HUES64 (cell line): ENCODE measurements at regions not wholly inside any gene's neighbourhood (a gene's known extent, or its start where the extent isn't known, plus 50 kb on each side); places are given as distances from the start of the nearest gene placed in this dataset.
A peak's percentile ranks its signal among the peaks of the same experiment; 100 is the strongest.

Source experiments
- H3K27ac ChIP-seq: 2 replicates; pipeline ENCODE4 v1.7.0; 2013; ENCODE audit warnings: low read depth, low read length, inconsistent platforms
- H3K27me3 ChIP-seq: 2 replicates; pipeline ENCODE4 v1.6.1; 2013; ENCODE audit warnings: mild to moderate bottlenecking, low read length; ENCODE audit not compliant: insufficient read depth
- H3K36me3 ChIP-seq: 2 replicates; pipeline ENCODE4 v1.6.1; 2013; ENCODE audit warnings: mild to moderate bottlenecking, low read length; ENCODE audit not compliant: insufficient read depth
- H3K4me1 ChIP-seq: 2 replicates; pipeline ENCODE4 v1.6.1; 2013; ENCODE audit warnings: mild to moderate bottlenecking, low read length, moderate library complexity; ENCODE audit not compliant: insufficient read depth
- H3K4me3 ChIP-seq: 2 replicates; pipeline ENCODE4 v1.5.1; 2013; ENCODE audit warnings: mild to moderate bottlenecking, low read length, moderate library complexity
- H3K9ac ChIP-seq: 2 replicates; pipeline ENCODE4 v1.6.1; 2013; ENCODE audit warnings: mild to moderate bottlenecking, low read depth, low read length
- H3K9me3 ChIP-seq: 2 replicates; pipeline ENCODE4 v1.6.1; 2013; ENCODE audit warnings: low read depth, low read length; ENCODE audit not compliant: insufficient read depth
- WGBS: fragments of 150-250, 120-280 bp; methylation state at CpG from one replicate; pipeline ENCODE4 v1.1.7; 2013; ENCODE audit warnings: missing lambda C conversion rate; 5-methylcytosine and 5-hydroxymethylcytosine counted together

- Histone ChIP-seq H3K27ac (no peak overlapping the region), H3K9ac (no peak overlapping the region), H3K36me3 (no peaks in the 10 kb centered on the region), H3K4me3 (no peak overlapping the region), H3K9me3 (no peaks in the 10 kb centered on the region), H3K4me1 (peaks cover 10% of the 10 kb centered on the region; the same call in 1 of the 2 replicates), H3K27me3 (no peaks in the 10 kb centered on the region)
- 73% methylated on average over 1 of the region's 1 CpG for WGBS
Measured at GRCh38 chr20:11234608-11235007, 560.8 kb upstream of the JAG1 start.

GRCh38 chr20:11235058-11235457, 561.3 kb upstream of the JAG1 start:
- no peak overlapping the region for H3K9ac ChIP-seq
- H3K36me3 ChIP-seq, result no peaks in the 10 kb centered on the region
- no peaks in the 10 kb centered on the region for H3K27me3 ChIP-seq
- H3K4me1 ChIP-seq, result peaks cover 10% of the 10 kb centered on the region; the same call in 1 of the 2 replicates
- no peaks in the 10 kb centered on the region for H3K9me3 ChIP-seq
- H3K27ac ChIP-seq, result no peak overlapping the region
- WGBS, result 63% methylated on average over 3 of the region's 3 CpGs
- H3K4me3 ChIP-seq, result no peak overlapping the region

GRCh38 chr20:11242320-11242719, 568.5 kb upstream of the JAG1 start:
- Histone ChIP-seq H3K27ac (no peak overlapping the region), H3K36me3 (no peaks in the 10 kb centered on the region), H3K9ac (no peak overlapping the region), H3K9me3 (no peaks in the 10 kb centered on the region), H3K4me1 (no peaks in the 10 kb centered on the region), H3K4me3 (no peak overlapping the region), H3K27me3 (peaks cover 18% of the 10 kb centered on the region; the same call in 1 of the 2 replicates)
- 94% methylated on average over 2 of the region's 2 CpGs for WGBS

- no peaks in the 10 kb centered on the region for H3K9me3 ChIP-seq
Measured at GRCh38 chr20:11245431-11245830, 571.6 kb upstream of the JAG1 start.

GRCh38 chr20:11246251-11246775, 572.5 kb upstream of the JAG1 start:
- H3K36me3 ChIP-seq, result no peaks in the 10 kb centered on the region
- H3K9ac ChIP-seq, result no peak overlapping the region
- H3K27ac ChIP-seq, result no peak overlapping the region
- H3K4me1 ChIP-seq, result peaks cover 26% of the 10 kb centered on the region
- no peak overlapping the region for H3K4me3 ChIP-seq
- H3K27me3 ChIP-seq, result peaks cover 44% of the 10 kb centered on the region; the same call in 1 of the 2 replicates
- WGBS, result 95% methylated on average over 5 of the region's 5 CpGs
- H3K9me3 ChIP-seq, result no peaks in the 10 kb centered on the region

More at GRCh38 chr20:11245431-11245830, 571.6 kb upstream of the JAG1 start:
- H3K27me3 ChIP-seq, result peaks cover 35% of the 10 kb centered on the region; the same call in 1 of the 2 replicates
- H3K4me3 ChIP-seq, result no peak overlapping the region
- no peaks in the 10 kb centered on the region for H3K36me3 ChIP-seq
- H3K9ac ChIP-seq, result no peak overlapping the region
- H3K27ac ChIP-seq, result no peak overlapping the region
- peaks cover 26% of the 10 kb centered on the region for H3K4me1 ChIP-seq

GRCh38 chr20:11247046-11248010, 573.5 kb upstream of the JAG1 start:
- H3K4me3 ChIP-seq, result no peak overlapping the region
- H3K36me3 ChIP-seq, result no peaks in the 10 kb centered on the region
- 90% methylated on average over 11 of the region's 11 CpGs for WGBS
- no peaks in the 10 kb centered on the region for H3K9me3 ChIP-seq
- peaks cover 26% of the 10 kb centered on the region for H3K4me1 ChIP-seq
- H3K27me3 ChIP-seq, result peaks cover 54% of the 10 kb centered on the region; the same call in 1 of the 2 replicates
- H3K27ac ChIP-seq, result no peak overlapping the region
- H3K9ac ChIP-seq, result no peak overlapping the region

- 86% methylated on average over 3 of the region's 3 CpGs for WGBS
- H3K9me3 ChIP-seq, result no peaks in the 10 kb centered on the region
- no peak overlapping the region for H3K4me3 ChIP-seq
- H3K27me3 ChIP-seq, result peaks cover 57% of the 10 kb centered on the region; the same call in 1 of the 2 replicates
- H3K27ac ChIP-seq, result no peak overlapping the region; the same call in 1 of the 2 replicates
- no peaks in the 10 kb centered on the region for H3K36me3 ChIP-seq
- H3K4me1 ChIP-seq, result peaks cover 26% of the 10 kb centered on the region
- H3K9ac ChIP-seq, result no peak overlapping the region
Measured at GRCh38 chr20:11248011-11248409, 574.2 kb upstream of the JAG1 start.

- peaks cover 57% of the 10 kb centered on the region; the same call in 1 of the 2 replicates for H3K27me3 ChIP-seq
- no peak overlapping the region for H3K4me3 ChIP-seq
- H3K4me1 ChIP-seq, result peaks cover 26% of the 10 kb centered on the region
- 31% methylated on average over 9 of the region's 9 CpGs for WGBS
- H3K9me3 ChIP-seq, result peaks cover 2% of the 10 kb centered on the region; the same call in 1 of the 2 replicates
- H3K36me3 ChIP-seq, result no peaks in the 10 kb centered on the region
- H3K27ac ChIP-seq, result peak overlapping the region; percentile 10; the same call in 1 of the 2 replicates
- no peak overlapping the region for H3K9ac ChIP-seq
Measured at GRCh38 chr20:11248687-11249638, 575.2 kb upstream of the JAG1 start.

GRCh38 chr20:11249683-11250082, 575.9 kb upstream of the JAG1 start:
- WGBS, result 62% methylated on average over 2 of the region's 2 CpGs
- Histone ChIP-seq H3K9ac (no peak overlapping the region), H3K4me3 (no peak overlapping the region), H3K36me3 (no peaks in the 10 kb centered on the region), H3K27ac (no peak overlapping the region), H3K4me1 (peaks cover 26% of the 10 kb centered on the region), H3K9me3 (peaks cover 9% of the 10 kb centered on the region), H3K27me3 (peaks cover 57% of the 10 kb centered on the region; the same call in 1 of the 2 replicates)

GRCh38 chr20:11252447-11252846, 578.6 kb upstream of the JAG1 start:
- H3K27me3 ChIP-seq, result peaks cover 38% of the 10 kb centered on the region; the same call in 1 of the 2 replicates
- no peak overlapping the region for H3K27ac ChIP-seq
- H3K9ac ChIP-seq, result no peak overlapping the region
- WGBS, result 100% methylated on average over 1 of the region's 1 CpG
- H3K4me1 ChIP-seq, result peaks cover 26% of the 10 kb centered on the region
- peaks cover 16% of the 10 kb centered on the region for H3K9me3 ChIP-seq
- H3K4me3 ChIP-seq, result no peak overlapping the region
- no peaks in the 10 kb centered on the region for H3K36me3 ChIP-seq
